ENCODE measurements at regions not wholly inside any gene's neighbourhood (a gene's known extent, or its start where the extent isn't known, plus 50 kb on each side); places are given as distances from the start of the nearest gene placed in this dataset.

- H2BK12ac ChIP-seq (ENCODE audit: insufficient read length, low read depth, low read length): no peak overlapping the region
- no peak overlapping the region for H3K18ac ChIP-seq (ENCODE audit: insufficient read length, low read depth, low read length)
- no peak overlapping the region for H2BK5ac ChIP-seq (ENCODE audit: insufficient read length, low read length)
- no peak overlapping the region for H3K56ac ChIP-seq (ENCODE audit: insufficient read length, low read depth, low read length)
- no peaks in the 10 kb centered on the region for H3K4me1 ChIP-seq (ENCODE audit: insufficient read depth, low read length)
- H4K91ac ChIP-seq (ENCODE audit: insufficient read length, low read depth, low read length): no peak overlapping the region
- no peaks in the 10 kb centered on the region for H3K9me3 ChIP-seq (ENCODE audit: control insufficient read depth, low read depth, low read length)
- Mint-ChIP-seq H3K4me1 (peaks cover 0 to 2% of the 10 kb centered on the region in 2 experiments; a peak in 1 of 4 replicates), H3K9me3 (0 out of 5 replicates have a peak, but pooled peaks cover 0 to 2% of the 10 kb centered on the region in 2 experiments), H3K27ac (no peak overlapping the region), H3K27me3 (ENCODE audit: low read depth) (no peaks in the 10 kb centered on the region), H3K36me3 (ENCODE audit: insufficient read depth in 1 of 3, low read depth in 3 of 3) (no peaks in the 10 kb centered on the region), H3K4me3 (no peak overlapping the region)
- H2AK5ac ChIP-seq (ENCODE audit: insufficient read length, low read length): no peak overlapping the region
- DNase-seq: no peak
- no peaks in the 10 kb centered on the region for H3K27me3 ChIP-seq (ENCODE audit: insufficient read depth, low read length)
- no peaks in the 10 kb centered on the region for H3K23me2 ChIP-seq (ENCODE audit: insufficient read length, low read depth, low read length, poor library complexity, severe bottlenecking)
- no CpG with 5 or more reads among the region's 3 CpGs for WGBS (ENCODE audit: extremely low coverage, insufficient read length, low lambda C conversion rate)
- no peak overlapping the region for H4K8ac ChIP-seq (replicated peaks; ENCODE audit: insufficient read length, low read depth, low read length)
- no peaks in the 10 kb centered on the region for H3K79me1 ChIP-seq (ENCODE audit: insufficient read depth, low read depth, low read length, poor library complexity, severe bottlenecking)
- no peak overlapping the region for H3K4me2 ChIP-seq (ENCODE audit: insufficient read depth, insufficient read length, low read length)
- no peak overlapping the region for H3K27ac ChIP-seq (ENCODE audit: insufficient read length, low read depth, low read length)
- no peak overlapping the region for H2BK15ac ChIP-seq (ENCODE audit: low read depth, low read length)
- H3K23ac ChIP-seq (ENCODE audit: insufficient read length, low read depth, low read length): no peak overlapping the region
- no peak overlapping the region for H2BK120ac ChIP-seq (ENCODE audit: low read depth, low read length, poor library complexity, severe bottlenecking)
- H3K4ac ChIP-seq (ENCODE audit: low read depth, low read length): no peak overlapping the region
- no peak overlapping the region for H3K14ac ChIP-seq (ENCODE audit: insufficient read depth, low read length)
- H3K79me2 ChIP-seq (ENCODE audit: insufficient read depth, low read length): no peaks in the 10 kb centered on the region
- H2AFZ ChIP-seq (ENCODE audit: low read length): no peak overlapping the region
- no peak overlapping the region for H2BK20ac ChIP-seq (ENCODE audit: low read depth, low read length, poor library complexity, severe bottlenecking)
- no peak for TF ChIP-seq CTCF (conservative IDR thresholded peaks at IDR 0.05)
- no peak overlapping the region for H4K5ac ChIP-seq (ENCODE audit: insufficient read length, low read depth, low read length)
- no peak overlapping the region for H3T11ph ChIP-seq (ENCODE audit: low read length)
- H4K20me1 ChIP-seq (ENCODE audit: control insufficient read depth, insufficient read depth, insufficient read length): no peaks in the 10 kb centered on the region
- no peak overlapping the region for H3K9ac ChIP-seq (ENCODE audit: extremely low read depth, insufficient read length, low read length)
Observed at GRCh38 chr4:32243926-32244325, 1523.8 kb downstream of the PCDH7 start.

All from H9 (cell line).